ENCODE measurements at regions not wholly inside any gene's neighbourhood (a gene's known extent, or its start where the extent isn't known, plus 50 kb on each side); places are given as distances from the start of the nearest gene placed in this dataset.

DNA sequence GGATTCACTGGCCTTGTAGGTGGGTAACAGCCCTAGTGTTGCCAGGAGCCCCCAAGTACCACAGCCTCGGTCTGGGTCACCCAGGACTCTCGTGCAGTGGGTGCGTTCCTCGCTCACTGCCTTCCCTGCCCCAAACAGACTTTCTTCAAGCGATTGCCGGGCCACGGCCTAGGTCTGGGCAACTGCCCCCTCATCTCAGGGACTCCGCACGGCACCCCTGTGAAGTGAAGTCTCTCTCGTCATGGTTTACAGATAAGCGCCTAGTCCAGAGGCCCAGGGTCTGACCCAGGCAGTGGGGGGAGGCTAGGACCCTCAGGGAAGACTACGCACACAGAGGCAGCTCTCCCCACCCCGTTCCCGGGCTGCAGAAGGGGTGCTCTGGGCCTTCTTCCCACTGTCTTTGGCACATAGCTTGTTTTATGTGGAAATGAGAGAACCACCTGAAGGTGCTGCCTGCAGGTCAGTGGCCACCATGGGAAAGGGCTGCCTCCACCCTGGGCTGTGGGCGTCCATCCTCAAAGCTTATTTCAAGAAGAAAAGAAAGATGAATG is 220.8 kb downstream of the ERMARD start:
- Histone ChIP-seq H3K79me2 (ENCODE audit: control insufficient read depth, insufficient read depth, low read length) (no peaks in the 10 kb centered on the region), H3K9me3 (replicated peaks; ENCODE audit: control insufficient read depth, insufficient read depth, low read length) (no peaks in the 10 kb centered on the region), H3K9me1 (replicated peaks; ENCODE audit: control insufficient read depth, extremely low read depth, insufficient read depth, low read length) (no peaks in the 10 kb centered on the region), H3K4me2 (ENCODE audit: insufficient read depth, low read length) (no peak overlapping the region), H3K4me1 (ENCODE audit: control insufficient read depth, extremely low read depth, insufficient read depth, low read length) (peaks cover 4% of the 10 kb centered on the region), H3K27ac (ENCODE audit: insufficient read depth, low read depth, low read length) (no peak overlapping the region), H3K9ac (replicated peaks; ENCODE audit: extremely low read depth, insufficient read depth, low read length) (no peak overlapping the region), H2AFZ (ENCODE audit: low read depth, low read length) (no peak overlapping the region), H4K20me1 (replicated peaks; ENCODE audit: control insufficient read depth, extremely low read depth, insufficient read depth, low read length) (no peaks in the 10 kb centered on the region), H3K27me3 (ENCODE audit: control insufficient read depth in 2 of 2, insufficient read depth in 2 of 2, low read length in 2 of 2) (no peaks in the 10 kb centered on the region), H3K36me3 (ENCODE audit: control insufficient read depth in 2 of 2, extremely low read depth in 1 of 2, insufficient read depth in 2 of 2, low read length in 2 of 2) (no peaks in the 10 kb centered on the region), H3K4me3 (replicated peaks in 1 of 3; ENCODE audit: insufficient read depth in 1 of 3, low read depth in 1 of 3, low read length in 3 of 3) (no peak overlapping the region)
- POLR2A ChIA-PET, result no interaction called here
- no TSS peak for BruUV-seq (replicated peaks)
- CTCF ChIA-PET, result no interaction called here
- dilution Hi-C loops (cut with MboI; ENCODE audit: extremely low pct_ligation_motif_present, low sequenced_read_pairs), result no loop called here
- FAIRE-seq, result no peak
- intact Hi-C loops (cut with micrococcal nuclease), result no loop called here
- TF ChIP-seq MYC (IDR thresholded peaks at IDR 0.05; ENCODE audit: low read depth, low read length) (no peak), FOS (IDR thresholded peaks at IDR 0.05; ENCODE audit: borderline replicate concordance, insufficient read depth, low read length) (no peak), JUN (IDR thresholded peaks at IDR 0.05; ENCODE audit: borderline replicate concordance, insufficient read depth, insufficient read length, low read depth) (no peak), GATA2 (IDR thresholded peaks at IDR 0.05; ENCODE audit: insufficient read depth, insufficient read length, low read depth, low read length) (no peak), EZH2 (IDR thresholded peaks at IDR 0.05; ENCODE audit: borderline replicate concordance, low read depth, low read length, severe bottlenecking) (no peak), POLR2AphosphoS5 (IDR thresholded peaks at IDR 0.05; ENCODE audit: insufficient read depth, low read depth, low read length) (no peak), POLR2A (IDR thresholded peaks at IDR 0.05; ENCODE audit: low read depth, low read length) (no peak)
- TF ChIP-seq, protein P1, sequence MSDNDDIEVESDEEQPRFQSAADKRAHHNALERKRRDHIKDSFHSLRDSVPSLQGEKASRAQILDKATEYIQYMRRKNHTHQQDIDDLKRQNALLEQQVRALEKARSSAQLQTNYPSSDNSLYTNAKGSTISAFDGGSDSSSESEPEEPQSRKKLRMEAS (IDR thresholded peaks at IDR 0.05; ENCODE audit: insufficient read depth, insufficient read length), result no peak
- TF ChIP-seq, protein P2, sequence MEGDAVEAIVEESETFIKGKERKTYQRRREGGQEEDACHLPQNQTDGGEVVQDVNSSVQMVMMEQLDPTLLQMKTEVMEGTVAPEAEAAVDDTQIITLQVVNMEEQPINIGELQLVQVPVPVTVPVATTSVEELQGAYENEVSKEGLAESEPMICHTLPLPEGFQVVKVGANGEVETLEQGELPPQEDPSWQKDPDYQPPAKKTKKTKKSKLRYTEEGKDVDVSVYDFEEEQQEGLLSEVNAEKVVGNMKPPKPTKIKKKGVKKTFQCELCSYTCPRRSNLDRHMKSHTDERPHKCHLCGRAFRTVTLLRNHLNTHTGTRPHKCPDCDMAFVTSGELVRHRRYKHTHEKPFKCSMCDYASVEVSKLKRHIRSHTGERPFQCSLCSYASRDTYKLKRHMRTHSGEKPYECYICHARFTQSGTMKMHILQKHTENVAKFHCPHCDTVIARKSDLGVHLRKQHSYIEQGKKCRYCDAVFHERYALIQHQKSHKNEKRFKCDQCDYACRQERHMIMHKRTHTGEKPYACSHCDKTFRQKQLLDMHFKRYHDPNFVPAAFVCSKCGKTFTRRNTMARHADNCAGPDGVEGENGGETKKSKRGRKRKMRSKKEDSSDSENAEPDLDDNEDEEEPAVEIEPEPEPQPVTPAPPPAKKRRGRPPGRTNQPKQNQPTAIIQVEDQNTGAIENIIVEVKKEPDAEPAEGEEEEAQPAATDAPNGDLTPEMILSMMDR (IDR thresholded peaks at IDR 0.05; ENCODE audit: extremely low read depth in 1 of 2, insufficient read depth in 1 of 2, low read depth in 1 of 2, low read length in 2 of 2), result no peak
- DNase-seq (ENCODE audit: low read depth, low spot score), result no peak
